Left forelimb (tissue), 1 donor: ENCODE measurements at regions not wholly inside any gene's neighbourhood (a gene's known extent, or its start where the extent isn't known, plus 50 kb on each side); places are given as distances from the start of the nearest gene placed in this dataset.

Experiments
- DNase-seq: peaks from one replicate; pipeline ENCODE4 v3.0.0-alpha.2; 2018; ENCODE audit warnings: low spot score

- no peak for DNase-seq
These were observed 650.4 kb downstream of the LTN1 start for GRCh38 chr21:28342212-28342810.

GRCh38 chr21:28339403-28339802 lies 653.3 kb downstream of the LTN1 start:
- no peak for DNase-seq

GRCh38 chr21:28338701-28339305 lies 653.9 kb downstream of the LTN1 start:
- DNase-seq: no peak

- DNase-seq: no peak
These were observed 655.4 kb downstream of the LTN1 start for GRCh38 chr21:28337315-28337714.

GRCh38 chr21:28336314-28336713 lies 656.4 kb downstream of the LTN1 start:
- DNase-seq: peak; percentile 66

- DNase-seq: no peak
These were observed 658.3 kb downstream of the LTN1 start for GRCh38 chr21:28334407-28334806.

- DNase-seq: no peak
These were observed 659.0 kb downstream of the LTN1 start for GRCh38 chr21:28333578-28334075.

- no peak for DNase-seq
These were observed 659.9 kb downstream of the LTN1 start for GRCh38 chr21:28332796-28333195.

- DNase-seq: no peak
These were observed 667.1 kb downstream of the LTN1 start for GRCh38 chr21:28325618-28326017.

GRCh38 chr21:28324690-28325089 lies 668.0 kb downstream of the LTN1 start:
- DNase-seq: no peak

- DNase-seq: no peak
These were observed 675.3 kb downstream of the LTN1 start for GRCh38 chr21:28317177-28317950.

- DNase-seq: no peak
These were observed 681.1 kb downstream of the LTN1 start for GRCh38 chr21:28311411-28312190.

GRCh38 chr21:28310711-28311110 lies 682.0 kb downstream of the LTN1 start:
- DNase-seq: no peak

- no peak for DNase-seq
These were observed 682.4 kb downstream of the LTN1 start for GRCh38 chr21:28310171-28310685.

GRCh38 chr21:28309596-28309995 lies 683.1 kb downstream of the LTN1 start:
- DNase-seq: no peak

- no peak for DNase-seq
These were observed 684.2 kb downstream of the LTN1 start for GRCh38 chr21:28308516-28308915.

- no peak for DNase-seq
These were observed 692.7 kb downstream of the LTN1 start for GRCh38 chr21:28299946-28300345.

GRCh38 chr21:28298251-28298672 lies 694.4 kb downstream of the LTN1 start:
- no peak for DNase-seq

- no peak for DNase-seq
These were observed 698.6 kb downstream of the LTN1 start for GRCh38 chr21:28294051-28294450.

- DNase-seq: no peak
These were observed 708.8 kb downstream of the LTN1 start for GRCh38 chr21:28283641-28284490.

GRCh38 chr21:28282833-28283232 lies 709.8 kb downstream of the LTN1 start:
- no peak for DNase-seq
